SK-N-SH (cell line): ENCODE measurements at regions not wholly inside any gene's neighbourhood (a gene's known extent, or its start where the extent isn't known, plus 50 kb on each side); places are given as distances from the start of the nearest gene placed in this dataset.

Source experiments
- CTCF ChIA-PET: fragments of 300-600, 350-600 bp; formaldehyde crosslinking; extraction: SDS; loops from one replicate; lab custom pipeline; 2021; lab: Yijun Ruan, JAX
- POLR2A ChIA-PET: fragments of 350-600 bp; sonication (Branson Sonifier 250); formaldehyde crosslinking; extraction: SDS; loops from one replicate; lab custom pipeline; 2020; ENCODE audit warnings: antibody characterized with exemption, inconsistent platforms; lab: Yijun Ruan, JAX
- DNase-seq: peaks from one replicate; pipeline ENCODE4 v3.0.0; 2012
- H2AFZ ChIP-seq: fragments of 200-600 bp; sonication (generic); 2 replicates; pipeline ENCODE4 v1.8.1; 2016; ENCODE audit warnings: antibody characterized with exemption, mild to moderate bottlenecking, low read depth
- H3F3A ChIP-seq: fragments of 200-600 bp; sonication (generic); replicated peaks from 2 replicates; pipeline ENCODE3; 2016; ENCODE audit warnings: antibody characterized with exemption, mild to moderate bottlenecking; ENCODE audit not compliant: insufficient read depth
- H3K27ac ChIP-seq, 2 experiments: fragments of 200-500 bp in 1 of 2; fragments of 200-600 bp in 1 of 2; sonication (Bioruptor generic) in 1 of 2; sonication (generic), shearing (Covaris generic) in 1 of 2; 2 replicates each; pipeline versions ENCODE4 v1.5.1 to v1.6.1; 2014 to 2016; ENCODE audit warnings: low read depth in 2 of 2, inconsistent platforms in 1 of 2, low read length in 1 of 2, mild to moderate bottlenecking in 1 of 2, mixed read lengths in 1 of 2
- H3K27me3 ChIP-seq: fragments of 200-600 bp; sonication (generic), shearing (Covaris generic); 2 replicates; pipeline ENCODE4 v1.6.1; 2016; ENCODE audit warnings: mixed run types; ENCODE audit not compliant: insufficient read depth
- H3K36me3 ChIP-seq, 2 experiments: fragments of 200-500 bp in 1 of 2; fragments of 200-600 bp in 1 of 2; sonication (Bioruptor generic) in 1 of 2; sonication (generic) in 1 of 2; replicated peaks in 1 of 2; 2 replicates each; pipeline versions ENCODE3 to v1.5.1; 2014 to 2016; ENCODE audit warnings: low read length in 1 of 2, mild to moderate bottlenecking in 1 of 2; ENCODE audit not compliant: insufficient read depth in 2 of 2, control insufficient read depth in 1 of 2
- H3K4me1 ChIP-seq, 2 experiments: fragments of 200-500 bp in 1 of 2; fragments of 200-600 bp in 1 of 2; sonication (Bioruptor generic) in 1 of 2; sonication (generic), shearing (Covaris generic) in 1 of 2; 2 replicates each; pipeline versions ENCODE4 v1.5.1 to v1.6.1; 2014 to 2016; ENCODE audit warnings: low read depth in 1 of 2, low read length in 1 of 2, mixed run types in 1 of 2; ENCODE audit not compliant: insufficient read depth in 2 of 2, control insufficient read depth in 1 of 2
- H3K4me2 ChIP-seq: fragments of 200-600 bp; sonication (generic), shearing (Covaris generic); 2 replicates; pipeline ENCODE4 v1.6.1; 2017; ENCODE audit warnings: mixed run types
- H3K4me3 ChIP-seq, 2 experiments: fragments of 200-500 bp in 1 of 2; fragments of 200-600 bp in 1 of 2; sonication (Bioruptor generic) in 1 of 2; sonication (generic), shearing (Covaris generic) in 1 of 2; 2 replicates each; pipeline versions ENCODE4 v1.5.1 to v1.8.1; 2014 to 2016; ENCODE audit warnings: low read depth in 2 of 2, inconsistent platforms in 1 of 2, low read length in 1 of 2, mild to moderate bottlenecking in 1 of 2, mixed read lengths in 1 of 2, moderate library complexity in 1 of 2
- H3K79me2 ChIP-seq: fragments of 200-600 bp; sonication (generic); 2 replicates; pipeline ENCODE4 v1.8.1; 2017; ENCODE audit warnings: mild to moderate bottlenecking; ENCODE audit not compliant: insufficient read depth
- H3K9ac ChIP-seq: fragments of 200-600 bp; sonication (generic); 2 replicates; pipeline ENCODE4 v1.6.1; 2017; ENCODE audit warnings: mixed run types
- H3K9me2 ChIP-seq: fragments of 200-600 bp; sonication (generic); 2 replicates; pipeline ENCODE4 v1.6.1; 2017; ENCODE audit warnings: mixed run types
- H3K9me3 ChIP-seq: fragments of 200-600 bp; sonication (generic); 2 replicates; pipeline ENCODE4 v1.6.1; 2017; ENCODE audit warnings: mixed run types, mild to moderate bottlenecking, moderate library complexity
- H4K20me1 ChIP-seq: fragments of 200-600 bp; sonication (generic); 2 replicates; pipeline ENCODE4 v1.6.1; 2017; ENCODE audit warnings: mild to moderate bottlenecking, mixed run types; ENCODE audit not compliant: insufficient read depth
- CTCF ChIP-seq: fragments of 200-600 bp; sonication (generic); IDR thresholded peaks from 2 replicates; pipeline ENCODE4 v1.6.1; 2017; ENCODE audit warnings: antibody characterized with exemption, mild to moderate bottlenecking, moderate library complexity
- FOSL2 ChIP-seq: IDR thresholded peaks from 2 replicates; pipeline ENCODE4 v1.4.0; 2012; ENCODE audit warnings: low read depth, mild to moderate bottlenecking, moderate library complexity, borderline replicate concordance
- GABPA ChIP-seq: IDR thresholded peaks from 2 replicates; pipeline ENCODE4 v1.4.0; 2012; ENCODE audit warnings: low read depth, mild to moderate bottlenecking
- GATA2 ChIP-seq: sonication (generic); formaldehyde crosslinking; IDR thresholded peaks from 2 replicates; pipeline ENCODE4 v1.5.0; 2020; ENCODE audit warnings: mild to moderate bottlenecking, missing genetic modification reagents
- MEF2A ChIP-seq: IDR thresholded peaks from 2 replicates; pipeline ENCODE4 v1.4.0; 2012; ENCODE audit warnings: low read depth, borderline replicate concordance
- PBX3 ChIP-seq: IDR thresholded peaks from 2 replicates; pipeline ENCODE4; 2012
- RCOR1 ChIP-seq: fragments of 150-350 bp; IDR thresholded peaks from 2 replicates; pipeline ENCODE4 v1.6.1; 2017; ENCODE audit warnings: antibody characterized with exemption, low read length
- RFX5 ChIP-seq: IDR thresholded peaks from 2 replicates; pipeline ENCODE4 v1.6.1; 2012; ENCODE audit warnings: mild to moderate bottlenecking, improper control_type of control experiment, low read length
- RXRA ChIP-seq: IDR thresholded peaks from 2 replicates; pipeline ENCODE4 v1.4.0; 2012; ENCODE audit warnings: low read depth, mild to moderate bottlenecking, borderline replicate concordance
- SMC3 ChIP-seq: IDR thresholded peaks from 2 replicates; pipeline ENCODE4 v1.6.1; 2012; ENCODE audit warnings: low read depth, low read length, improper control_type of control experiment
- TAF1 ChIP-seq: IDR thresholded peaks from 2 replicates; pipeline ENCODE4 v1.6.1; 2012; ENCODE audit warnings: low read depth, mild to moderate bottlenecking, low read length, moderate library complexity, borderline replicate concordance
- TCF12 ChIP-seq: IDR thresholded peaks from 2 replicates; pipeline ENCODE4 v1.4.0; 2012
- TEAD4 ChIP-seq: IDR thresholded peaks from 2 replicates; pipeline ENCODE4 v1.4.0; 2012; ENCODE audit warnings: mild to moderate bottlenecking, borderline replicate concordance; ENCODE audit not compliant: insufficient read depth
- YY1 ChIP-seq: IDR thresholded peaks from 2 replicates; pipeline ENCODE4 v1.4.0; 2012; ENCODE audit warnings: low read depth, mild to moderate bottlenecking
- TF ChIP-seq, protein P1 (sequence below): fragments of 150-350 bp; IDR thresholded peaks from 2 replicates; pipeline ENCODE4 v1.6.1; 2016; ENCODE audit warnings: mild to moderate bottlenecking, low read depth, low read length

- TF ChIP-seq, protein P1, sequence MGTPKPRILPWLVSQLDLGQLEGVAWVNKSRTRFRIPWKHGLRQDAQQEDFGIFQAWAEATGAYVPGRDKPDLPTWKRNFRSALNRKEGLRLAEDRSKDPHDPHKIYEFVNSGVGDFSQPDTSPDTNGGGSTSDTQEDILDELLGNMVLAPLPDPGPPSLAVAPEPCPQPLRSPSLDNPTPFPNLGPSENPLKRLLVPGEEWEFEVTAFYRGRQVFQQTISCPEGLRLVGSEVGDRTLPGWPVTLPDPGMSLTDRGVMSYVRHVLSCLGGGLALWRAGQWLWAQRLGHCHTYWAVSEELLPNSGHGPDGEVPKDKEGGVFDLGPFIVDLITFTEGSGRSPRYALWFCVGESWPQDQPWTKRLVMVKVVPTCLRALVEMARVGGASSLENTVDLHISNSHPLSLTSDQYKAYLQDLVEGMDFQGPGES = no peak
- no peak for TF ChIP-seq TCF12
- no peak for TF ChIP-seq TEAD4
- TF ChIP-seq GABPA = no peak
- no peak for TF ChIP-seq PBX3
- TF ChIP-seq RCOR1 = no peak
- TF ChIP-seq RXRA = no peak
- TF ChIP-seq TAF1 = no peak
- TF ChIP-seq FOSL2 = no peak
These were observed 650.3 kb upstream of the NR5A2 start (continued) for GRCh38 chr1:199377211-199377610.

DNA sequence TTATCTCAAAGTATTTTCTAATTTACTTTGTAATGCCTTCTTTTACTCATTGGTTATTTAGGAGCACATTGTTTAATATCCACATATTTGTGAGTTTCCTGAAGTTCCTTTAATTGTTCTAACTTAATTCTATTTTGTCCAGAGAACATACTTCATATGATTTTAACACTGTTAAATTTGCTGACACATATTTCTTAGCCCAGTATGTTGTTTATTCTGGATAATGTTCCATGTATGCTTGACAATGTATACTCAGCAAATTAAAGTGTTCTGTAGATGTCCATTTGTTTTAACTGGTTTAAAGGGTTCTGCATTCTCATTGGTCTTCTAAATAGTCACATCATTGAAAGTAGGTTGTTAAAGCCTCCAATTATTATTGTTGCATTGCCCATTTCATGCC is 643.7 kb upstream of the NR5A2 start:
- no peaks in the 10 kb centered on the region for H3K36me3 ChIP-seq
- H2AFZ ChIP-seq = no peak overlapping the region
- no peak overlapping the region for H3K27ac ChIP-seq
- H3K9me2 ChIP-seq = no peaks in the 10 kb centered on the region; the same call in 1 of the 2 replicates
- H4K20me1 ChIP-seq = no peaks in the 10 kb centered on the region
- TF ChIP-seq RXRA = no peak
- TF ChIP-seq TAF1 = no peak
- no peak for TF ChIP-seq YY1
- TF ChIP-seq CTCF = no peak
- TF ChIP-seq RFX5 = no peak
- TF ChIP-seq SMC3 = no peak
- no peak for TF ChIP-seq GATA2 (CRISPR knock-in tag)
- no peak for TF ChIP-seq MEF2A
- TF ChIP-seq, all 33 proteins: peak for 0
- Histone ChIP-seq H3K4me3 (no peak overlapping the region), H3F3A (no peaks in the 10 kb centered on the region), H3K27me3 (no peaks in the 10 kb centered on the region), H3K9ac (no peak overlapping the region), H3K4me2 (no peak overlapping the region), H3K79me2 (no peaks in the 10 kb centered on the region), H3K9me3 (no peaks in the 10 kb centered on the region), H3K4me1 (no peaks in the 10 kb centered on the region; a peak in 1 of 4 replicates)
- ChIA-PET POLR2A (no interaction called here), CTCF (no interaction called here)
- DNase-seq = no peak
